ENCODE measurements at regions not wholly inside any gene's neighbourhood (a gene's known extent, or its start where the extent isn't known, plus 50 kb on each side); places are given as distances from the start of the nearest gene placed in this dataset.

- TF ChIP-seq POLR2A (IDR thresholded peaks at IDR 0.05) = no peak
- TF ChIP-seq CTCF (IDR thresholded peaks at IDR 0.05) = no peak
These were observed 680.5 kb downstream of the DSC3 start for GRCh38 chr18:30361864-30362540.

Data from lower leg skin (tissue), 3 donors.